Mesendoderm (in vitro differentiated cells): ENCODE measurements at regions not wholly inside any gene's neighbourhood (a gene's known extent, or its start where the extent isn't known, plus 50 kb on each side); places are given as distances from the start of the nearest gene placed in this dataset.

ENCODE experiments used
- DNase-seq: peaks from one replicate; pipeline ENCODE4 v3.0.0; 2013
- H2AK5ac ChIP-seq: 2 replicates; pipeline ENCODE4 v1.6.1; 2013; ENCODE audit warnings: low read length, inconsistent platforms
- H2BK120ac ChIP-seq: 2 replicates; pipeline ENCODE4 v1.6.1; 2013; ENCODE audit warnings: low read depth, mild to moderate bottlenecking, low read length, moderate library complexity, mixed read lengths
- H2BK15ac ChIP-seq: replicated peaks from 2 replicates; pipeline ENCODE4 v1.6.1; 2013; ENCODE audit warnings: low read depth, mild to moderate bottlenecking, moderate library complexity
- H2BK5ac ChIP-seq: 2 replicates; pipeline ENCODE4 v1.6.1; 2013; ENCODE audit warnings: low read length, inconsistent platforms
- H3K18ac ChIP-seq: 2 replicates; pipeline ENCODE4 v1.6.1; 2013; ENCODE audit warnings: mild to moderate bottlenecking, low read length, mixed read lengths
- H3K23ac ChIP-seq: one replicate; pipeline ENCODE4 v1.6.1; 2013; ENCODE audit warnings: low read length
- H3K27ac ChIP-seq: 2 replicates; pipeline ENCODE4 v1.5.1; 2013; ENCODE audit warnings: low read depth, mild to moderate bottlenecking, inconsistent platforms, low read length, moderate library complexity
- H3K27me3 ChIP-seq: 2 replicates; pipeline ENCODE4 v1.6.1; 2013; ENCODE audit warnings: low read length, control low read depth, mild to moderate bottlenecking, inconsistent platforms; ENCODE audit not compliant: insufficient read depth, poor library complexity
- H3K36me3 ChIP-seq: 2 replicates; pipeline ENCODE4 v1.6.1; 2013; ENCODE audit warnings: low read length, inconsistent platforms; ENCODE audit not compliant: control insufficient read depth, insufficient read depth
- H3K4ac ChIP-seq: one replicate; pipeline ENCODE4 v1.6.1; 2013; ENCODE audit warnings: low read depth, mild to moderate bottlenecking, low read length, moderate library complexity
- H3K4me1 ChIP-seq: 2 replicates; pipeline ENCODE4 v1.6.1; 2013; ENCODE audit warnings: low read depth, low read length, inconsistent platforms; ENCODE audit not compliant: control insufficient read depth
- H3K4me2 ChIP-seq: 2 replicates; pipeline ENCODE4 v1.6.1; 2013; ENCODE audit warnings: low read length
- H3K4me3 ChIP-seq: 2 replicates; pipeline ENCODE4 v1.5.1; 2013; ENCODE audit warnings: mild to moderate bottlenecking, low read length
- H3K56ac ChIP-seq: one replicate; pipeline ENCODE4 v1.6.1; 2013; ENCODE audit warnings: low read length
- H3K79me1 ChIP-seq: 2 replicates; pipeline ENCODE4 v1.6.1; 2013; ENCODE audit warnings: low read length, inconsistent platforms
- H3K79me2 ChIP-seq: 2 replicates; pipeline ENCODE4 v1.6.1; 2013; ENCODE audit warnings: mild to moderate bottlenecking, low read length; ENCODE audit not compliant: control insufficient read depth, insufficient read depth
- H3K9ac ChIP-seq: 2 replicates; pipeline ENCODE4 v1.6.1; 2013; ENCODE audit warnings: low read length, inconsistent platforms
- H4K5ac ChIP-seq: one replicate; pipeline ENCODE4 v1.6.1; 2013; ENCODE audit warnings: low read length
- H4K8ac ChIP-seq: one replicate; pipeline ENCODE4 v1.6.1; 2013; ENCODE audit warnings: low read depth, mild to moderate bottlenecking, control low read depth, low read length, moderate library complexity
- WGBS: extraction: QIAGEN DNeasy Blood & Tissue Kit; methylation state at CpG from one replicate; pipeline ENCODE4 v1.1.7; 2013; ENCODE audit warnings: low lambda C conversion rate, missing lambda C conversion rate; ENCODE audit not compliant: insufficient coverage; ENCODE audit errors: extremely low coverage; 5-methylcytosine and 5-hydroxymethylcytosine counted together

DNA sequence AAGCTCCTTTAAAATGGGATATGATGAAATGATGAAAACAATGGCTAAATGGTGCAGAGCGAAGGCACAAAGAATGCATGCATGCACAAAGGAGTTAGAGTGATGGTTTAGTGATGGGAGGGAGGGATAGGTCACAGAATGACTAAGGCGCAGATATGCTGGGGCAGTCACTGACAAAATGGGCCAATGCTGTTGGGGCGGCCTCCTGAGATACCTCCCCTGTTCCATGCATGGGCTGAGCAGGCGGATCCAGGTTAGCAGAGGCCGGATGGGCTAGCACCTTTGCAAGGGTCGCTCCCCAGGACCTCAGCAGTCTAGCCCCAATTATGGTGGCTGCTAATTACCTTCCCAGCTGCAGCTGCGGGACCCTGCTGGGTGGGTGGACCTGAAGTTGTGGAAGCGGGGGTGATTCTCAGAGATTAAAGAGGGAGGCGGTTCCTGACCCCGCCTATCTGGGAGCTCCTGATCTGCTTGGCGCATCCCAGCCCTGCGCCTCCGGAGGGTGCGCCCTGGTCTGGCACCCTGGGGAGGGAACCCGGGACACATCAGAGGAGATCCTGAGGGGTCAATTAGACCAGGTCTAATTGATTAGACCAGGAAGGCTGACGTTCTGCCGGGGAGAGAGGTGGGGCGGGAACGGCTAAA lies 175.0 kb downstream of the CYP26A1 start:
- Histone ChIP-seq H2AK5ac (peak overlapping the region; percentile 63), H3K9ac (no peak overlapping the region), H2BK15ac (no peak overlapping the region), H3K27me3 (no peaks in the 10 kb centered on the region), H3K4me3 (no peak overlapping the region), H4K5ac (no peak overlapping the region), H3K79me1 (no peaks in the 10 kb centered on the region), H3K56ac (peak overlapping the region; percentile 77), H3K4me2 (no peak overlapping the region), H2BK5ac (peak overlapping the region; percentile 73), H3K4me1 (peaks cover 6% of the 10 kb centered on the region), H4K8ac (no peak overlapping the region), H2BK120ac (no peak overlapping the region), H3K36me3 (no peaks in the 10 kb centered on the region), H3K4ac (no peak overlapping the region), H3K18ac (peak overlapping the region; percentile 56), H3K23ac (no peak overlapping the region), H3K27ac (peak overlapping the region; percentile 82), H3K79me2 (no peaks in the 10 kb centered on the region)
- WGBS: no CpG with 5 or more reads among the region's 19 CpGs
- peak; percentile 52 for DNase-seq

- Histone ChIP-seq H2BK5ac (peak overlapping the region; percentile 36), H3K23ac (no peak overlapping the region), H3K9ac (no peak overlapping the region), H3K4me1 (peaks cover 6% of the 10 kb centered on the region), H3K4me3 (no peak overlapping the region), H3K4ac (no peak overlapping the region), H4K5ac (peak overlapping the region; percentile 22), H3K36me3 (no peaks in the 10 kb centered on the region), H3K18ac (no peak overlapping the region), H3K79me2 (no peaks in the 10 kb centered on the region), H2BK120ac (peak overlapping the region; percentile 3), H2AK5ac (peak overlapping the region; percentile 13), H3K79me1 (no peaks in the 10 kb centered on the region), H2BK15ac (no peak overlapping the region), H4K8ac (no peak overlapping the region), H3K4me2 (no peak overlapping the region), H3K27me3 (no peaks in the 10 kb centered on the region), H3K56ac (peak overlapping the region; percentile 71), H3K27ac (no peak overlapping the region)
- no peak for DNase-seq
- no CpG with 5 or more reads among the region's 6 CpGs for WGBS
These were observed 176.3 kb downstream of the CYP26A1 start for GRCh38 chr10:93250010-93250409.

GRCh38 chr10:93254180-93254853 lies 180.6 kb downstream of the CYP26A1 start:
- Histone ChIP-seq H3K4me1 (peaks cover 2% of the 10 kb centered on the region), H4K5ac (peak overlapping the region; percentile 17), H3K23ac (peak overlapping the region; percentile 54), H2BK15ac (peak overlapping the region; percentile 1), H3K79me2 (no peaks in the 10 kb centered on the region), H3K4me3 (no peak overlapping the region), H3K79me1 (no peaks in the 10 kb centered on the region), H3K18ac (peak overlapping the region; percentile 13), H3K4me2 (no peak overlapping the region), H3K36me3 (no peaks in the 10 kb centered on the region), H2BK120ac (peak overlapping the region; percentile 52), H3K56ac (peak overlapping the region; percentile 45), H2BK5ac (peak overlapping the region; percentile 94), H4K8ac (no peak overlapping the region), H3K9ac (no peak overlapping the region), H3K27me3 (no peaks in the 10 kb centered on the region), H3K4ac (peak overlapping the region; percentile 7), H3K27ac (no peak overlapping the region), H2AK5ac (peak overlapping the region; percentile 99)
- WGBS: no CpG with 5 or more reads among the region's 2 CpGs
- DNase-seq: no peak

- H3K27me3 ChIP-seq: no peaks in the 10 kb centered on the region
- no peaks in the 10 kb centered on the region for H3K36me3 ChIP-seq
- no CpG with 5 or more reads among the region's 1 CpG for WGBS
These were observed 181.9 kb downstream of the CYP26A1 start for GRCh38 chr10:93255546-93255945.

More at GRCh38 chr10:93255546-93255945, 181.9 kb downstream of the CYP26A1 start:
- no peak overlapping the region for H3K56ac ChIP-seq
- H2BK120ac ChIP-seq: peak overlapping the region; percentile 79
- H2AK5ac ChIP-seq: peak overlapping the region; percentile 56
- DNase-seq: no peak
- no peak overlapping the region for H3K9ac ChIP-seq
- H2BK15ac ChIP-seq: no peak overlapping the region
- no peak overlapping the region for H3K23ac ChIP-seq
- H3K4ac ChIP-seq: no peak overlapping the region
- no peaks in the 10 kb centered on the region for H3K79me1 ChIP-seq
- H4K5ac ChIP-seq: no peak overlapping the region
- no peak overlapping the region for H3K4me3 ChIP-seq
- H3K4me1 ChIP-seq: peaks cover 2% of the 10 kb centered on the region
- H3K79me2 ChIP-seq: no peaks in the 10 kb centered on the region
- no peak overlapping the region for H3K4me2 ChIP-seq
- no peak overlapping the region for H4K8ac ChIP-seq
- H3K18ac ChIP-seq: no peak overlapping the region
- H3K27ac ChIP-seq: no peak overlapping the region
- H2BK5ac ChIP-seq: peak overlapping the region; percentile 52
